PC-3 (cell line): ENCODE measurements at regions not wholly inside any gene's neighbourhood (a gene's known extent, or its start where the extent isn't known, plus 50 kb on each side); places are given as distances from the start of the nearest gene placed in this dataset.

Source experiments
- ATAC-seq: fragments of 200-7000 bp; cut with Tn5 transposase; 2 replicates; pipeline ENCODE4 v1.9.1; 2020; ENCODE audit warnings: mild to moderate bottlenecking, moderate library complexity
- BruUV-seq: library from RNA; stranded (reverse); fragments of 400-500 nt; replicated peaks from 2 replicates; lab custom pipeline; 2021; lab: Mats Ljungman, UMichigan
- CTCF ChIA-PET: fragments of 300-600 bp; sonication (Branson Sonifier 250); formaldehyde crosslinking; loops from one replicate; lab custom pipeline; 2022; ENCODE audit warnings: antibody characterized with exemption; lab: Charles Lee
- POLR2A ChIA-PET: fragments of 300-600 bp; sonication (Branson Sonifier 250); formaldehyde crosslinking; loops from one replicate; lab custom pipeline; 2022; ENCODE audit warnings: antibody characterized with exemption; ENCODE audit not compliant: unreplicated experiment; lab: Charles Lee
- DNase-seq: peaks from one replicate; pipeline ENCODE4 v3.0.0-alpha.2; 2015
- H2AFZ ChIP-seq: fragments of 300-600 bp; sonication (generic); 2 replicates; pipeline ENCODE4 v1.6.0; 2016; ENCODE audit warnings: antibody characterized with exemption, low read length
- H3F3A ChIP-seq: fragments of 300-600 bp; sonication (generic); one replicate; pipeline ENCODE4 v1.6.0; 2017; ENCODE audit warnings: antibody characterized with exemption, low read length, control low read depth, mild to moderate bottlenecking; ENCODE audit not compliant: unreplicated experiment
- H3K27ac ChIP-seq: fragments of 300-600 bp; sonication (generic); 2 replicates; pipeline ENCODE4 v1.5.1; 2016; ENCODE audit warnings: mild to moderate bottlenecking, low read length
- H3K27me3 ChIP-seq: fragments of 300-600 bp; sonication (generic); 2 replicates; pipeline ENCODE4 v1.6.1; 2016; ENCODE audit warnings: low read length, mixed read lengths
- H3K36me3 ChIP-seq: fragments of 300-600 bp; sonication (generic); 2 replicates; pipeline ENCODE4 v1.6.1; 2016; ENCODE audit warnings: low read depth, mixed run types, low read length, mixed read lengths
- H3K4me1 ChIP-seq: fragments of 300-600 bp; sonication (generic); 2 replicates; pipeline ENCODE4 v1.5.1; 2016; ENCODE audit warnings: low read length; ENCODE audit not compliant: insufficient read depth
- H3K4me2 ChIP-seq: fragments of 300-600 bp; sonication (generic); 2 replicates; pipeline ENCODE4 v1.6.0; 2016; ENCODE audit warnings: low read length
- H3K4me3 ChIP-seq: fragments of 300-600 bp; sonication (generic); 2 replicates; pipeline ENCODE4 v1.5.1; 2016; ENCODE audit warnings: mild to moderate bottlenecking, low read length, mixed read lengths
- H3K79me2 ChIP-seq: fragments of 300-600 bp; sonication (generic); 2 replicates; pipeline ENCODE4 v1.6.1; 2017; ENCODE audit warnings: low read length, mixed read lengths
- H3K9ac ChIP-seq: fragments of 300-600 bp; sonication (generic); 2 replicates; pipeline ENCODE4 v1.6.0; 2016; ENCODE audit warnings: mild to moderate bottlenecking, low read length
- H3K9me2 ChIP-seq: fragments of 300-600 bp; sonication (generic); replicated peaks from 2 replicates; pipeline ENCODE4 v1.6.1; 2016; ENCODE audit warnings: mixed run types, low read length, mixed read lengths
- H3K9me3 ChIP-seq: fragments of 300-600 bp; sonication (generic); 2 replicates; pipeline ENCODE4 v1.6.1; 2016; ENCODE audit warnings: low read length, mixed read lengths
- H4K20me1 ChIP-seq: fragments of 300-600 bp; sonication (generic); 2 replicates; pipeline ENCODE4 v1.6.1; 2016; ENCODE audit warnings: low read length, mixed read lengths
- CTCF ChIP-seq: fragments of 300-600 bp; sonication (generic); conservative IDR thresholded peaks from 2 replicates; pipeline ENCODE4 v1.5.1; 2017; ENCODE audit warnings: antibody characterized with exemption, low read depth, mild to moderate bottlenecking, low read length
- EZH2 ChIP-seq: fragments of 300-600 bp; sonication (generic); IDR thresholded peaks from one replicate; pipeline ENCODE4 v1.6.1; 2017; ENCODE audit warnings: antibody characterized with exemption, mild to moderate bottlenecking, low read length; ENCODE audit not compliant: unreplicated experiment
- EZH2phosphoT487 ChIP-seq: fragments of 300-600 bp; sonication (generic); IDR thresholded peaks from 2 replicates; pipeline ENCODE4 v1.6.1; 2018; ENCODE audit warnings: mild to moderate bottlenecking, antibody characterized with exemption, low read length, borderline replicate concordance
- intact Hi-C: fragments of 100-400 bp; cut with micrococcal nuclease; formaldehyde crosslinking; loops from 2 replicates; pipeline ENCODE4 v1.9.0; 2023

- CTCF ChIA-PET: no interaction called here
- intact Hi-C loops: no loop called here
Observed at GRCh38 chr5:108672639-108673038, 75.1 kb upstream of the FER start.

GRCh38 chr5:108670591-108671289, 77.0 kb upstream of the FER start:
- Histone ChIP-seq H3K9me2 (no peaks in the 10 kb centered on the region), H3K79me2 (no peaks in the 10 kb centered on the region), H3K27ac (no peak overlapping the region), H4K20me1 (no peaks in the 10 kb centered on the region), H3K9ac (no peak overlapping the region), H3K4me2 (no peak overlapping the region), H3K4me1 (no peaks in the 10 kb centered on the region), H2AFZ (no peak overlapping the region), H3K27me3 (no peaks in the 10 kb centered on the region), H3K9me3 (no peaks in the 10 kb centered on the region), H3K36me3 (no peaks in the 10 kb centered on the region), H3K4me3 (no peak overlapping the region), H3F3A (no peaks in the 10 kb centered on the region)
- BruUV-seq: no TSS peak
- ChIA-PET POLR2A (no interaction called here), CTCF (no interaction called here)
- ATAC-seq (no peak), DNase-seq (no peak)
- intact Hi-C loops: no loop called here
- TF ChIP-seq CTCF (no peak), EZH2 (no peak), EZH2phosphoT487 (no peak)

More at GRCh38 chr5:108672639-108673038, 75.1 kb upstream of the FER start:
- H3K4me3 ChIP-seq: no peak overlapping the region
- no peak overlapping the region for H3K27ac ChIP-seq
- H4K20me1 ChIP-seq: no peaks in the 10 kb centered on the region
- POLR2A ChIA-PET: no interaction called here
- no peak overlapping the region for H3K9ac ChIP-seq
- BruUV-seq: no TSS peak
- no peak overlapping the region for H3K4me2 ChIP-seq
- no peaks in the 10 kb centered on the region for H3K79me2 ChIP-seq
- no peak for ATAC-seq
- no peak for TF ChIP-seq EZH2phosphoT487
- no peak for TF ChIP-seq CTCF
- TF ChIP-seq EZH2: no peak
- H3K27me3 ChIP-seq: no peaks in the 10 kb centered on the region
- no peaks in the 10 kb centered on the region for H3K9me3 ChIP-seq
- no peaks in the 10 kb centered on the region for H3K36me3 ChIP-seq
- H3K9me2 ChIP-seq: no peaks in the 10 kb centered on the region
- no peak overlapping the region for H2AFZ ChIP-seq
- no peak for DNase-seq
- H3F3A ChIP-seq: no peaks in the 10 kb centered on the region
- no peaks in the 10 kb centered on the region for H3K4me1 ChIP-seq

GRCh38 chr5:108669462-108669861, 78.2 kb upstream of the FER start:
- Histone ChIP-seq H3K79me2 (no peaks in the 10 kb centered on the region), H3K27me3 (no peaks in the 10 kb centered on the region), H3K9me2 (no peaks in the 10 kb centered on the region), H3K4me1 (no peaks in the 10 kb centered on the region), H3K4me2 (no peak overlapping the region), H4K20me1 (no peaks in the 10 kb centered on the region), H2AFZ (no peak overlapping the region), H3K36me3 (no peaks in the 10 kb centered on the region), H3K4me3 (no peak overlapping the region), H3K9me3 (no peaks in the 10 kb centered on the region), H3K27ac (no peak overlapping the region), H3K9ac (no peak overlapping the region), H3F3A (no peaks in the 10 kb centered on the region)
- intact Hi-C loops: no loop called here
- CTCF ChIA-PET: no interaction called here
- POLR2A ChIA-PET: no interaction called here
- TF ChIP-seq EZH2phosphoT487 (no peak), CTCF (no peak), EZH2 (no peak)
- no peak for DNase-seq
- BruUV-seq: no TSS peak
- no peak for ATAC-seq
